HG03521 (cell line): ENCODE measurements at regions not wholly inside any gene's neighbourhood (a gene's known extent, or its start where the extent isn't known, plus 50 kb on each side); places are given as distances from the start of the nearest gene placed in this dataset.
"Not testable (repeated sequence)": the region's sequence is repeated elsewhere in the genome, so short reads cannot be mapped to it uniquely, and the experiment has no call there.

Source experiments
- ATAC-seq: cut with Tn5 transposase; IDR thresholded peaks from one replicate; pipeline ENCODE4 v1.9.1; 2021; ENCODE audit warnings: mild to moderate bottlenecking, moderate library complexity; ENCODE audit not compliant: unreplicated experiment

- not testable (repeated sequence) for ATAC-seq
Observed at GRCh38 chr6:94557207-94557606, 1020.1 kb upstream of the MANEA start.

GRCh38 chr6:94548201-94548600, 1029.1 kb upstream of the MANEA start:
- no peak for ATAC-seq

GRCh38 chr6:94535798-94536197, 1041.5 kb upstream of the MANEA start:
- ATAC-seq, result no peak

GRCh38 chr6:94511502-94512088, 1065.7 kb upstream of the MANEA start:
- ATAC-seq, result no peak

- ATAC-seq, result no peak
Observed at GRCh38 chr6:94510877-94511276, 1066.5 kb upstream of the MANEA start.

GRCh38 chr6:94501516-94501915, 1075.8 kb upstream of the MANEA start:
- ATAC-seq, result no peak

GRCh38 chr6:94498099-94498498, 1078.7 kb upstream of the EPHA7 start:
- ATAC-seq, result no peak

GRCh38 chr6:94494500-94494899, 1075.1 kb upstream of the EPHA7 start:
- no peak for ATAC-seq

- no peak for ATAC-seq
Observed at GRCh38 chr6:94487371-94487770, 1068.0 kb upstream of the EPHA7 start.

GRCh38 chr6:94478133-94479005, 1059.0 kb upstream of the EPHA7 start:
- no peak for ATAC-seq

- no peak for ATAC-seq
Observed at GRCh38 chr6:94468830-94469229, 1049.5 kb upstream of the EPHA7 start.

GRCh38 chr6:94464018-94464510, 1044.7 kb upstream of the EPHA7 start:
- no peak for ATAC-seq

- ATAC-seq, result no peak
Observed at GRCh38 chr6:94463306-94463705, 1043.9 kb upstream of the EPHA7 start.

GRCh38 chr6:94462231-94462630, 1042.9 kb upstream of the EPHA7 start:
- ATAC-seq, result no peak

GRCh38 chr6:94456266-94456665, 1036.9 kb upstream of the EPHA7 start:
- no peak for ATAC-seq

GRCh38 chr6:94454231-94454630, 1034.9 kb upstream of the EPHA7 start:
- ATAC-seq, result no peak

GRCh38 chr6:94446120-94446519, 1026.8 kb upstream of the EPHA7 start:
- no peak for ATAC-seq

- ATAC-seq, result no peak
Observed at GRCh38 chr6:94443701-94444100, 1024.3 kb upstream of the EPHA7 start.

- no peak for ATAC-seq
Observed at GRCh38 chr6:94424692-94425091, 1005.3 kb upstream of the EPHA7 start.

- no peak for ATAC-seq
Observed at GRCh38 chr6:94417363-94417762, 998.0 kb upstream of the EPHA7 start.

- no peak for ATAC-seq
Observed at GRCh38 chr6:94414041-94414440, 994.7 kb upstream of the EPHA7 start.

- no peak for ATAC-seq
Observed at GRCh38 chr6:94401311-94401710, 982.0 kb upstream of the EPHA7 start.
